ENCODE measurements at regions not wholly inside any gene's neighbourhood (a gene's known extent, or its start where the extent isn't known, plus 50 kb on each side); places are given as distances from the start of the nearest gene placed in this dataset.

DNA sequence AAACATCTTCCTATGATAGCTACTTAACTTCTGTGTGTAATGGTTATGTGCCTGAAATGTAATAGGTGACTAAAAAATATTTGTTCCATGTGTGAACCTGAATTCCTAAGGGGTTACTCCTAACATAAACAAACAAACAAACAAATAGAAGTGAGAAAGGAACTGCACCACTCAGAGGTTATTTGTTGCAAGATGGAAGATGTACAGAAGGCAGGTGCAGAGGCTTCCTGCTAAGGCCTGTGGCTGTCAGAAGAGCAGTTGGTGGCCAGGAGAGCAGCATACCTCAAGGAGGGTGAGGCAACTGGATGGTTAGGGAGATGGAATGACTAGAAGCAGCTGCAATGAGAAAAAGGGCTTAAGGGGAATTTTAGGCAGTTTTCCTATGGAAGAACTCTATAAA is 940.6 kb downstream of the TTLL7 start:
- Histone ChIP-seq H4K8ac (ENCODE audit: low read depth, low read length) (no peak overlapping the region), H3K36me3 (replicated peaks in 1 of 2; ENCODE audit: control insufficient read depth in 2 of 2, insufficient read depth in 2 of 2, low read length in 2 of 2) (no peaks in the 10 kb centered on the region), H3K27ac (replicated peaks; ENCODE audit: low read length) (no peak overlapping the region), H2AFZ (ENCODE audit: low read length) (no peak overlapping the region), H3K23ac (ENCODE audit: low read depth, low read length, poor library complexity) (no peak overlapping the region), H2BK15ac (ENCODE audit: low read length) (no peak overlapping the region), H2BK5ac (ENCODE audit: low read length) (no peak overlapping the region), H3K18ac (ENCODE audit: low read length) (no peak overlapping the region), H2BK12ac (ENCODE audit: low read length) (no peak overlapping the region), H3K27me3 (ENCODE audit: control insufficient read depth in 3 of 3, insufficient read depth in 3 of 3, low read depth in 1 of 3, low read length in 3 of 3) (no peaks in the 10 kb centered on the region), H3K9ac (ENCODE audit: low read depth, low read length, poor library complexity) (no peak overlapping the region), H2AK5ac (ENCODE audit: low read depth, low read length) (no peak overlapping the region), H3K9me3 (replicated peaks in 1 of 2; ENCODE audit: control insufficient read depth in 2 of 2, insufficient read depth in 1 of 2, low read depth in 1 of 2, low read length in 2 of 2) (no peaks in the 10 kb centered on the region), H3K14ac (ENCODE audit: low read length) (no peak overlapping the region), H4K91ac (ENCODE audit: low read depth, low read length, poor library complexity) (no peak overlapping the region), H2BK120ac (ENCODE audit: low read depth, low read length) (no peak overlapping the region), H3K4me1 (ENCODE audit: control insufficient read depth in 2 of 2, insufficient read depth in 1 of 2, low read depth in 1 of 2, low read length in 2 of 2) (no peaks in the 10 kb centered on the region), H3K4me3 (ENCODE audit: low read length in 2 of 2) (no peak overlapping the region), H3K79me1 (ENCODE audit: low read depth, low read length) (no peaks in the 10 kb centered on the region), H3K4ac (ENCODE audit: low read length) (no peak overlapping the region), H3K4me2 (ENCODE audit: insufficient read depth, low read length, poor library complexity, severe bottlenecking) (no peak overlapping the region)
- no peak for DNase-seq (ENCODE audit: low spot score)

DNA sequence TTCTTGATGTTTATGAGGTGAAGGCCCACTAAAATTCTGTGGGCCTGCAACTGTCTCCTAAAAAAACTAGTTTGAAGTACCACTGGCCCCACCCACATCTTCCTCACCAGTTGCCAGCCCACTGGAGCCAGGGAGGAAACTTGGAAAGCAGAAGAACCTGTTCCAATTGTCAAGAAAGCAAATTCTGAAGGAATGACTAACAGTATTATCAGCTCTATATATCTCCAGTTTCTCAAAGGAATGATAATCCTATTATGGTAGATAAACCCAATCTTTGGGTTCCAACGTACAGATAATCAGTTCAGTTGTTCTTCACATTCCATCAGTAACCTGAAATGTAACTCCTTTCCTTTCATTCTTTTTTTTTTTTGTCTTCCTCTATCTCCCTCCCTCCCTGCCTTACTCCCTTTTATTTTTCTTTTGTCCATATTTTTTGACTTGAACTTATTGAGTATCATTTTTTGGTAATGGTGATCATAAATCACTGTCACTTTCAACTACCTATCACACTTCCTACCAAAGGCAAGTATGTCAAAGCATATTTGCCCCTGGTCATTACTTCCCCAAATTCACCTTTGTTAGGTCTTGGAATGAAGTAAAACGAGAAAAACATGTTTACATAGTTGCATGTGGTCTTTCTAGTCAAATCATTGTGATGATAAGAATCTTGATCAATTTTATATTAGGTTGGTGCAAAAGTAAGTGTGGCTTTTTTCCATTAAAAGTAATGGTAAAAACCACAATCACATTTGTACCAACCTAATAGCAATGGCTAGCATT is 943.4 kb downstream of the TTLL7 start:
- H3K4me1 ChIP-seq (ENCODE audit: control insufficient read depth in 2 of 2, insufficient read depth in 1 of 2, low read depth in 1 of 2, low read length in 2 of 2): no peaks in the 10 kb centered on the region
- no peak overlapping the region for H3K27ac ChIP-seq (replicated peaks; ENCODE audit: low read length)
- peaks cover 0 to 8% of the 10 kb centered on the region in 2 donors for H3K9me3 ChIP-seq (replicated peaks in 1 of 2; ENCODE audit: control insufficient read depth in 2 of 2, insufficient read depth in 1 of 2, low read depth in 1 of 2, low read length in 2 of 2)
- no peak overlapping the region for H2BK12ac ChIP-seq (ENCODE audit: low read length)
- no peak overlapping the region for H2AK5ac ChIP-seq (ENCODE audit: low read depth, low read length)
- no peak overlapping the region for H2BK5ac ChIP-seq (ENCODE audit: low read length)
- H3K79me1 ChIP-seq (ENCODE audit: low read depth, low read length): no peaks in the 10 kb centered on the region
- no peak overlapping the region for H3K4ac ChIP-seq (ENCODE audit: low read length)
- H3K9ac ChIP-seq (ENCODE audit: low read depth, low read length, poor library complexity): no peak overlapping the region
- H3K14ac ChIP-seq (ENCODE audit: low read length): no peak overlapping the region
- DNase-seq (ENCODE audit: low spot score): no peak
- no peak overlapping the region for H2BK120ac ChIP-seq (ENCODE audit: low read depth, low read length)
- no peak overlapping the region for H3K18ac ChIP-seq (ENCODE audit: low read length)
- no CpG with 5 or more reads among the region's 2 CpGs for WGBS, 2 donors (ENCODE audit: extremely low coverage in 2 of 2, insufficient read length in 2 of 2, insufficient replicate concordance in 1 of 2)
- no peak overlapping the region for H4K8ac ChIP-seq (ENCODE audit: low read depth, low read length)
- H3K27me3 ChIP-seq (ENCODE audit: control insufficient read depth in 3 of 3, insufficient read depth in 3 of 3, low read depth in 1 of 3, low read length in 3 of 3): no peaks in the 10 kb centered on the region
- H4K91ac ChIP-seq (ENCODE audit: low read depth, low read length, poor library complexity): no peak overlapping the region
- no peak overlapping the region for H3K4me2 ChIP-seq (ENCODE audit: insufficient read depth, low read length, poor library complexity, severe bottlenecking)
- no peak overlapping the region for H2AFZ ChIP-seq (ENCODE audit: low read length)
- H3K23ac ChIP-seq (ENCODE audit: low read depth, low read length, poor library complexity): no peak overlapping the region
- H3K36me3 ChIP-seq (replicated peaks in 1 of 2; ENCODE audit: control insufficient read depth in 2 of 2, insufficient read depth in 2 of 2, low read length in 2 of 2): no peaks in the 10 kb centered on the region
- no peak overlapping the region for H3K4me3 ChIP-seq (ENCODE audit: low read length in 2 of 2)
- no peak overlapping the region for H2BK15ac ChIP-seq (ENCODE audit: low read length)

DNA sequence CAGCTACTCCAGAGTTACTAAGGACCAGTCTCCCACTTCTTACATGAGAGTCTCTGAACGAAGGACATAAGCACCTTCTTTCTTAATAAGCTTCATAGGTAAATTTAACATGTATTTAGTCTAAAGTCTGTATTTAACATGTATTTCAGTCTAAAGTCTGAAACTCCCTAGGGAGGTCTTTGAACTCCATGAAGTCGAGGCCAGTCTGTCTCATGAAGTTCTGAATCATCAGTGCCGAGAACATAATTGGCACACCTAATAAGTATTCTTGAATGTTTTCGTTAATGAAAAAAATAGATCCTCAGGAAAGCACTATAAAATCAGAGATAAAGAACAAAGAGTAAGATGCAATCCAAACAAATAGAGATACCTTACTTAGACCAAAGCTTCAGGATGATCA is 945.5 kb downstream of the TTLL7 start:
- Histone ChIP-seq H3K14ac (ENCODE audit: low read length) (no peak overlapping the region), H4K8ac (ENCODE audit: low read depth, low read length) (no peak overlapping the region), H2BK15ac (ENCODE audit: low read length) (no peak overlapping the region), H3K36me3 (replicated peaks in 1 of 2; ENCODE audit: control insufficient read depth in 2 of 2, insufficient read depth in 2 of 2, low read length in 2 of 2) (no peaks in the 10 kb centered on the region), H3K27ac (replicated peaks; ENCODE audit: low read length) (no peak overlapping the region), H2BK5ac (ENCODE audit: low read length) (no peak overlapping the region), H4K91ac (ENCODE audit: low read depth, low read length, poor library complexity) (no peak overlapping the region), H3K4me3 (ENCODE audit: low read length in 2 of 2) (no peak overlapping the region), H2AFZ (ENCODE audit: low read length) (no peak overlapping the region), H3K4ac (ENCODE audit: low read length) (no peak overlapping the region), H3K79me1 (ENCODE audit: low read depth, low read length) (no peaks in the 10 kb centered on the region), H3K27me3 (ENCODE audit: control insufficient read depth in 3 of 3, insufficient read depth in 3 of 3, low read depth in 1 of 3, low read length in 3 of 3) (no peaks in the 10 kb centered on the region), H3K4me1 (ENCODE audit: control insufficient read depth in 2 of 2, insufficient read depth in 1 of 2, low read depth in 1 of 2, low read length in 2 of 2) (no peaks in the 10 kb centered on the region), H3K4me2 (ENCODE audit: insufficient read depth, low read length, poor library complexity, severe bottlenecking) (no peak overlapping the region), H3K18ac (ENCODE audit: low read length) (no peak overlapping the region), H3K23ac (ENCODE audit: low read depth, low read length, poor library complexity) (no peak overlapping the region), H2AK5ac (ENCODE audit: low read depth, low read length) (no peak overlapping the region), H3K9ac (ENCODE audit: low read depth, low read length, poor library complexity) (no peak overlapping the region), H2BK12ac (ENCODE audit: low read length) (no peak overlapping the region), H3K9me3 (replicated peaks in 1 of 2; ENCODE audit: control insufficient read depth in 2 of 2, insufficient read depth in 1 of 2, low read depth in 1 of 2, low read length in 2 of 2) (peaks cover 0 to 8% of the 10 kb centered on the region in 2 donors), H2BK120ac (ENCODE audit: low read depth, low read length) (no peak overlapping the region)
- WGBS, 2 donors (ENCODE audit: extremely low coverage in 2 of 2, insufficient read length in 2 of 2, insufficient replicate concordance in 1 of 2): no CpG with 5 or more reads among the region's 4 CpGs
- DNase-seq (ENCODE audit: low spot score): no peak

GRCh38 chr1:83052865-83053264 is 946.1 kb downstream of the TTLL7 start:
- Histone ChIP-seq H3K23ac (ENCODE audit: low read depth, low read length, poor library complexity) (no peak overlapping the region), H3K9ac (ENCODE audit: low read depth, low read length, poor library complexity) (no peak overlapping the region), H3K4me2 (ENCODE audit: insufficient read depth, low read length, poor library complexity, severe bottlenecking) (no peak overlapping the region), H3K4me1 (ENCODE audit: control insufficient read depth in 2 of 2, insufficient read depth in 1 of 2, low read depth in 1 of 2, low read length in 2 of 2) (no peaks in the 10 kb centered on the region), H3K4me3 (ENCODE audit: low read length in 2 of 2) (no peak overlapping the region), H2BK12ac (ENCODE audit: low read length) (no peak overlapping the region), H3K18ac (ENCODE audit: low read length) (no peak overlapping the region), H2BK5ac (ENCODE audit: low read length) (no peak overlapping the region), H2BK15ac (ENCODE audit: low read length) (no peak overlapping the region), H4K91ac (ENCODE audit: low read depth, low read length, poor library complexity) (no peak overlapping the region), H3K36me3 (replicated peaks in 1 of 2; ENCODE audit: control insufficient read depth in 2 of 2, insufficient read depth in 2 of 2, low read length in 2 of 2) (no peaks in the 10 kb centered on the region), H3K27ac (replicated peaks; ENCODE audit: low read length) (no peak overlapping the region), H3K14ac (ENCODE audit: low read length) (no peak overlapping the region), H3K27me3 (ENCODE audit: control insufficient read depth in 3 of 3, insufficient read depth in 3 of 3, low read depth in 1 of 3, low read length in 3 of 3) (no peaks in the 10 kb centered on the region), H2BK120ac (ENCODE audit: low read depth, low read length) (no peak overlapping the region), H3K79me1 (ENCODE audit: low read depth, low read length) (no peaks in the 10 kb centered on the region), H3K9me3 (replicated peaks in 1 of 2; ENCODE audit: control insufficient read depth in 2 of 2, insufficient read depth in 1 of 2, low read depth in 1 of 2, low read length in 2 of 2) (peaks cover 0 to 8% of the 10 kb centered on the region in 2 donors), H3K4ac (ENCODE audit: low read length) (no peak overlapping the region), H4K8ac (ENCODE audit: low read depth, low read length) (no peak overlapping the region), H2AFZ (ENCODE audit: low read length) (no peak overlapping the region), H2AK5ac (ENCODE audit: low read depth, low read length) (no peak overlapping the region)
- DNase-seq (ENCODE audit: low spot score): no peak
